HCT116 (cell line): ENCODE measurements at regions not wholly inside any gene's neighbourhood (a gene's known extent, or its start where the extent isn't known, plus 50 kb on each side); places are given as distances from the start of the nearest gene placed in this dataset.

Experiments
- ATAC-seq: fragments of 200-7000 bp; cut with Tn5 transposase; 2 replicates; pipeline ENCODE4 v1.9.1; 2020; ENCODE audit warnings: mild to moderate bottlenecking, moderate library complexity
- BruUV-seq: library from RNA; stranded (reverse); fragments of 400-500 nt; replicated peaks from 2 replicates; lab custom pipeline; 2021; lab: Mats Ljungman, UMichigan
- CTCF ChIA-PET: fragments of 300-600 bp; sonication (Branson Sonifier 250); formaldehyde crosslinking; loops from one replicate; lab custom pipeline; 2021; ENCODE audit warnings: antibody characterized with exemption; lab: Charles Lee
- POLR2A ChIA-PET: fragments of 300-600, 350-600 bp; sonication (Branson Sonifier 250); formaldehyde crosslinking; loops from one replicate; lab custom pipeline; 2021; ENCODE audit warnings: antibody characterized with exemption; lab: Charles Lee
- RAD21 ChIA-PET, 2 experiments: fragments of 300-600 bp; sonication (Branson Sonifier 250); formaldehyde crosslinking; loops; one replicate each; lab custom pipeline; 2023; ENCODE audit warnings: low total read pairs in 2 of 2; ENCODE audit not compliant: uncharacterized antibody in 2 of 2, unreplicated experiment in 2 of 2, low non-redundant PET in 1 of 2; lab: Charles Lee
- DNase-seq: peaks from one replicate; pipeline ENCODE4 v3.0.0-alpha.2; 2010; ENCODE audit warnings: low read depth, low spot score
- H2AFZ ChIP-seq: fragments of 200-600 bp; shearing (Covaris generic), sonication (generic); 2 replicates; pipeline ENCODE4 v1.6.1; 2017; ENCODE audit warnings: low read depth, mixed run types, mixed read lengths, antibody characterized with exemption, low read length; ENCODE audit not compliant: poor library complexity, severe bottlenecking
- H3K27ac ChIP-seq: 2 replicates; pipeline ENCODE4 v1.5.1; 2012; ENCODE audit warnings: low read depth, low read length
- H3K27me3 ChIP-seq: fragments of 200-600 bp; sonication (generic); 2 replicates; pipeline ENCODE4 v1.6.1; 2016; ENCODE audit warnings: mixed run types, low read length, mixed read lengths; ENCODE audit not compliant: insufficient read depth
- H3K36me3 ChIP-seq, 2 experiments: fragments of 200-500 bp in 1 of 2; fragments of 200-600 bp in 1 of 2; sonication (Bioruptor generic) in 1 of 2; sonication (generic) in 1 of 2; 2 replicates each; pipeline versions ENCODE4 v1.5.1 to v1.6.1; 2014 to 2016; ENCODE audit warnings: low read length in 2 of 2, inconsistent platforms in 1 of 2, mixed read lengths in 1 of 2, mixed run types in 1 of 2; ENCODE audit not compliant: insufficient read depth in 2 of 2, control insufficient read depth in 1 of 2
- H3K4me1 ChIP-seq, 2 experiments: fragments of 200-600 bp in 1 of 2; sonication (generic) in 1 of 2; 2 replicates each; pipeline versions ENCODE4 v1.5.1 to v1.6.1; 2012 to 2017; ENCODE audit warnings: low read length in 2 of 2, inconsistent platforms in 1 of 2, mild to moderate bottlenecking in 1 of 2, mixed read lengths in 1 of 2, mixed run types in 1 of 2, moderate library complexity in 1 of 2; ENCODE audit not compliant: insufficient read depth in 2 of 2, control insufficient read depth in 1 of 2
- H3K4me2 ChIP-seq: fragments of 200-600 bp; sonication (generic); 2 replicates; pipeline ENCODE4 v1.6.1; 2017; ENCODE audit warnings: mixed run types, low read length, mixed read lengths
- H3K4me3 ChIP-seq, 2 experiments: fragments of 200-600 bp in 1 of 2; sonication (generic) in 1 of 2; replicated peaks in 1 of 2; 2 replicates each; pipeline ENCODE4 v1.5.1; 2011 to 2016; ENCODE audit warnings: low read length in 2 of 2, control low read depth in 1 of 2, low read depth in 1 of 2, mild to moderate bottlenecking in 1 of 2, mixed read lengths in 1 of 2, mixed run types in 1 of 2
- H3K79me2 ChIP-seq: fragments of 200-600 bp; sonication (generic); 2 replicates; pipeline ENCODE4 v1.6.1; 2017; ENCODE audit warnings: mild to moderate bottlenecking, mixed run types, low read length, moderate library complexity, mixed read lengths; ENCODE audit not compliant: insufficient read depth
- H3K9ac ChIP-seq: fragments of 200-600 bp; sonication (generic); 2 replicates; pipeline ENCODE4 v1.6.1; 2016; ENCODE audit warnings: low read length, mixed read lengths
- H3K9me2 ChIP-seq: fragments of 200-600 bp; sonication (generic), shearing (Covaris generic); 2 replicates; pipeline ENCODE4 v1.6.1; 2017; ENCODE audit warnings: mixed run types, mild to moderate bottlenecking, moderate library complexity; ENCODE audit not compliant: insufficient read depth
- H3K9me3 ChIP-seq, 2 experiments: fragments of 200-500 bp in 1 of 2; fragments of 200-600 bp in 1 of 2; sonication (Bioruptor generic) in 1 of 2; sonication (generic) in 1 of 2; 2 replicates each; pipeline ENCODE4 v1.6.1; 2014 to 2017; ENCODE audit warnings: low read length in 2 of 2, mixed read lengths in 2 of 2, inconsistent platforms in 1 of 2, low read depth in 1 of 2, mild to moderate bottlenecking in 1 of 2, mixed run types in 1 of 2, moderate library complexity in 1 of 2; ENCODE audit not compliant: control insufficient read depth in 1 of 2, insufficient read depth in 1 of 2
- H4K20me1 ChIP-seq: fragments of 200-600 bp; sonication (generic), shearing (Covaris generic); 2 replicates; pipeline ENCODE4 v1.6.1; 2017; ENCODE audit warnings: mixed run types, mild to moderate bottlenecking, moderate library complexity; ENCODE audit not compliant: insufficient read depth
- EGR1 ChIP-seq: IDR thresholded peaks from 2 replicates; pipeline ENCODE4 v1.6.1; 2012; ENCODE audit warnings: low read depth
- EZH2phosphoT487 ChIP-seq: fragments of 200-600 bp; IDR thresholded peaks from 2 replicates; pipeline ENCODE4 v1.6.1; 2018; ENCODE audit warnings: antibody characterized with exemption, borderline replicate concordance
- JUND ChIP-seq: IDR thresholded peaks from 2 replicates; pipeline ENCODE4 v1.6.1; 2012
- MAX ChIP-seq: IDR thresholded peaks from 2 replicates; pipeline ENCODE4 v1.6.1; 2012
- POLR2A ChIP-seq: IDR thresholded peaks from 2 replicates; pipeline ENCODE4 v1.7.0; 2011; ENCODE audit warnings: borderline replicate concordance; ENCODE audit not compliant: insufficient read depth, insufficient read length; ENCODE audit errors: extremely low read depth
- POLR2AphosphoS5 ChIP-seq: IDR thresholded peaks from 2 replicates; pipeline ENCODE4 v1.6.1; 2011; ENCODE audit warnings: mild to moderate bottlenecking, low read depth, low read length, moderate library complexity
- RAD21 ChIP-seq: IDR thresholded peaks from 2 replicates; pipeline ENCODE4 v1.6.1; 2012; ENCODE audit warnings: low read depth, mild to moderate bottlenecking
- SP1 ChIP-seq: IDR thresholded peaks from 2 replicates; pipeline ENCODE4 v1.6.1; 2012; ENCODE audit warnings: low read depth
- ZNF274 ChIP-seq: fragments of 200-500 bp; sonication (Bioruptor generic); IDR thresholded peaks from 2 replicates; pipeline ENCODE4 v1.6.1; 2014; ENCODE audit warnings: mild to moderate bottlenecking, low read depth, low read length, inconsistent platforms
- intact Hi-C: fragments of 100-400 bp; cut with micrococcal nuclease; formaldehyde crosslinking; loops from 2 replicates; pipeline ENCODE4 v1.10.0; 2022
- TF ChIP-seq, protein P1 (sequence below): IDR thresholded peaks from 2 replicates; pipeline ENCODE4 v1.6.1; 2011; ENCODE audit warnings: mild to moderate bottlenecking, low read length, moderate library complexity; ENCODE audit not compliant: insufficient replicate concordance; ENCODE audit errors: extremely low read depth

DNA sequence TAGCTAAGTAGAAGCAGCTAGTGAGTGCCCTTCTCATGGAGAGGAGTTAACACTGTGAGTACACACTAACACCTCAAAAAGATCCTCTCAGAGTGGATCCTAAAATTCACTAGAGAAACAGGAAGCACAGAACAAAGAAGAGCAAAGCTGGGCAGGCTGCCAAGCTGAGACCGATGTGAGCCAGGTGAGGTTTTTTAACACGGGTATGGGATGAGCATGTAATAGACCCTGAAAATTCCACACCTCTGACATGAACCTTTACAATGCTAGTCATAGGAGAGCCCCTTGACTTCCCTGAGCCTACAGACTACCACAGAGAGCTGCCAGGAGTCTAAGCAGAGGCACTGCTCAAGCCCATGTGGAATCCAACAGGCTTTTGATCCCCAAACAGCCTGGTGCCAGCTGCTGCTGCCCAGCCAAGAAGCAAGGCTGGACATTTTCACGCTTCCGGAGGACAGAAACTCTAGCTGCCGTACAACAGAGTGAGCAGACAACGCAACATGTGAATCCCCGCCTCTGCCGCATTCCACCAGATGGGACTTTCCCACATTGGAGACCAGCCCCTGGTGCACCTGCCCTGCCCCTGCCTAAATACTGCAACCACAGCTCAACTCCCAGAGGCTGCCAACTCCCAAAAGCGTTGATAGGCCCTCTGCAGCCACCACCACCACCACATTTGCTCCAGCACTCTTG is 280.8 kb downstream of the CDH10 start:
- Histone ChIP-seq H3K36me3 (no peaks in the 10 kb centered on the region), H4K20me1 (no peaks in the 10 kb centered on the region), H3K4me1 (no peaks in the 10 kb centered on the region), H3K4me2 (no peak overlapping the region), H3K9me2 (no peaks in the 10 kb centered on the region), H3K9me3 (peaks cover 7 to 17% of the 10 kb centered on the region in 2 experiments; a peak in 2 of 4 replicates), H3K27ac (no peak overlapping the region), H3K79me2 (no peaks in the 10 kb centered on the region), H3K4me3 (no peak overlapping the region), H2AFZ (no peak overlapping the region), H3K9ac (no peak overlapping the region), H3K27me3 (no peaks in the 10 kb centered on the region)
- ChIA-PET POLR2A (no interaction called here), CTCF (no interaction called here), RAD21 (no interaction called here)
- TF ChIP-seq POLR2AphosphoS5 (no peak), EZH2phosphoT487 (no peak), POLR2A (no peak), MAX (no peak), SP1 (no peak), RAD21 (no peak), EGR1 (no peak), JUND (no peak), ZNF274 (no peak)
- TF ChIP-seq, protein P1, sequence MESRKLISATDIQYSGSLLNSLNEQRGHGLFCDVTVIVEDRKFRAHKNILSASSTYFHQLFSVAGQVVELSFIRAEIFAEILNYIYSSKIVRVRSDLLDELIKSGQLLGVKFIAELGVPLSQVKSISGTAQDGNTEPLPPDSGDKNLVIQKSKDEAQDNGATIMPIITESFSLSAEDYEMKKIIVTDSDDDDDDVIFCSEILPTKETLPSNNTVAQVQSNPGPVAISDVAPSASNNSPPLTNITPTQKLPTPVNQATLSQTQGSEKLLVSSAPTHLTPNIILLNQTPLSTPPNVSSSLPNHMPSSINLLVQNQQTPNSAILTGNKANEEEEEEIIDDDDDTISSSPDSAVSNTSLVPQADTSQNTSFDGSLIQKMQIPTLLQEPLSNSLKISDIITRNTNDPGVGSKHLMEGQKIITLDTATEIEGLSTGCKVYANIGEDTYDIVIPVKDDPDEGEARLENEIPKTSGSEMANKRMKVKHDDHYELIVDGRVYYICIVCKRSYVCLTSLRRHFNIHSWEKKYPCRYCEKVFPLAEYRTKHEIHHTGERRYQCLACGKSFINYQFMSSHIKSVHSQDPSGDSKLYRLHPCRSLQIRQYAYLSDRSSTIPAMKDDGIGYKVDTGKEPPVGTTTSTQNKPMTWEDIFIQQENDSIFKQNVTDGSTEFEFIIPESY, result no peak
- no TSS peak for BruUV-seq
- intact Hi-C loops, result no loop called here
- DNase-seq (no peak), ATAC-seq (no peak)
